ENCODE measurements at regions not wholly inside any gene's neighbourhood (a gene's known extent, or its start where the extent isn't known, plus 50 kb on each side); places are given as distances from the start of the nearest gene placed in this dataset.

GRCh38 chr2:212871597-212871996, 279.8 kb downstream of the IKZF2 start:
- TF ChIP-seq CTCF (IDR thresholded peaks at IDR 0.05) (no peak), POLR2A (IDR thresholded peaks at IDR 0.05) (no peak), EP300 (IDR thresholded peaks at IDR 0.05) (no peak), POLR2AphosphoS5 (IDR thresholded peaks at IDR 0.05) (no peak)

Data from gastroesophageal sphincter (tissue), 3 donors.